ENCODE measurements at regions not wholly inside any gene's neighbourhood (a gene's known extent, or its start where the extent isn't known, plus 50 kb on each side); places are given as distances from the start of the nearest gene placed in this dataset.

DNA sequence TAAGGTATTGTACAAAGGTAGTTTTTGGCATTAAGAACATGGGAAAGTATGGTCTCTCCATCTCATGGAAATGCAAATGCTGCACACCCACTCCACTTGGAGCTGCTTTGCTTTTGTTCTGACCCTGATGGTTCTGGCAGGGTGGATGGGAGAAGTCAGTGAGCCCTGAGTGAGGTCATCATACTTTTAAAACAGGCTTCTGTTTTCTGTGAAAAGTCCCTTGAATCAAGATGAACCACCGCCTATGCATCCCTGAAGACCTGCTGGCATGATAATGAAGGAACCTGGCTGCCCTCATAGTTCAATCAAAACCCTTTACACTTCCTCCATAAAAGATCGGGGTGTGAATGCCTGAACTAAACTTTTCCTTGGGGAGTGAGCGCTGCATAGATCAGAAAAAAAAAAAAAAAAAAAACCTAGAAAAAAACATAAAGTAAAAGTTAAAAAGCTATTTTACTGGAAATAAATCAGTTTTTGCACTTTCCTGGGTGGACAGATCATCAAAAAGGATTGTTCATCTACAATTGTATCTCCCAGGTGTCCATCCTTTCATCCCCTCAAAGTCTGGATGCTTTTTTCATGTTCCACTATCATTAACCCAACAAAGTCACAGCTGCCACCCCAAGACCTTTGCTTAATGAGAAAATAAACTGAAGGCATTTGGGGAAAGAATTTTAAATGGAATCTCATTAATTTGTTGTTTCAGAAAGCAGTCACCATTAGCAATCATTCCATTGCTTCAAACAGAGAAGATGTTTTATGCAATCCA, 728.1 kb upstream of the DDX18 start:
- TF ChIP-seq CTCF (IDR thresholded peaks at IDR 0.05; ENCODE audit: low read depth, low read length, missing control alignments) = no peak
- no peak overlapping the region for H3K27ac ChIP-seq
- no peak overlapping the region for H3K4me3 ChIP-seq (ENCODE audit: low read depth, low read length)
- no peaks in the 10 kb centered on the region for H3K36me3 ChIP-seq (replicated peaks)
- in situ Hi-C loops (cut with HindIII; ENCODE audit: low pct_ligation_motif_present, low sequenced_read_pairs) = no loop called here
- no peaks in the 10 kb centered on the region for H3K27me3 ChIP-seq (replicated peaks)
- DNase-seq = no peak

GRCh38 chr2:117086943-117087250, 727.6 kb upstream of the DDX18 start:
- Histone ChIP-seq H3K36me3 (replicated peaks) (no peaks in the 10 kb centered on the region), H3K4me3 (ENCODE audit: low read depth, low read length) (no peak overlapping the region), H3K27me3 (replicated peaks) (no peaks in the 10 kb centered on the region), H3K27ac (no peak overlapping the region)
- DNase-seq = no peak
- no peak for TF ChIP-seq CTCF (IDR thresholded peaks at IDR 0.05; ENCODE audit: low read depth, low read length, missing control alignments)
- in situ Hi-C loops (cut with HindIII; ENCODE audit: low pct_ligation_motif_present, low sequenced_read_pairs) = no loop called here

DNA sequence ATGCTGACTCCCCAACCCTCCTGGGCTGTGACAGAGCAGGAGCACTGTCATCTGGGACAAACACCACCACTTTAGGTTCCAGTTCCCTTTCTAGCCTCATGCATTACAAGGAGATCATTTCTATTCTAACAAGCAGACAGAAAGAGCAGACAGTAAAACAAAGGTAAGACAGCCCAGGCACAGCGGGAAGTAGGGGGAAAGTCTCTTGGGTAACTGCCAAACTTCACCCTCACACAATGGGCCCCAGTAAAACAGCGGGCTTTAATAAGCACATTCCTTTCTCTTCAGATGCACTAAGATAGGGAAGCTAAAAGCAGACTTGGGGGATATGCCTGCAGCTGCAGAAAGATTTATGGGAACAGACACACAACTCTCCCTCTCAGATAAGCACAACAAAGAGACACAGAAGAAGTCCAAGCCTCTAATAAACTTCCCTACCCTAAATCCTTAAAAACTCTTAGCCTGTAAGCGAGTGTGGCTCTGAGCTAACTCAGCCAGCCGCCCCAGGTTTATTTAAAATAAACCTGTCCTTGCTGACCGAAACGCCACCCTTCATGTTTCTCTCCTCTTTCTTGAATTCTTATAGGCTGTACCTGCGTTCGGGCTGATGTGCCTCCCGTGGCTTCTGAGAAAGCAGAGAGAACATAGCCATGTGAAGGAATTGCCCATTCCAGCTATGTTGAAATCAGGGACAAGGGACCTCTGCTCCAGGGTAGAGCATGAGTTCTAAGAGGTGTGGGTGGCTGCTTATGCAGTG, 726.8 kb upstream of the DDX18 start:
- DNase-seq = no peak
- in situ Hi-C loops (cut with HindIII; ENCODE audit: low pct_ligation_motif_present, low sequenced_read_pairs) = no loop called here
- Histone ChIP-seq H3K4me3 (ENCODE audit: low read depth, low read length) (no peak overlapping the region), H3K27me3 (replicated peaks) (no peaks in the 10 kb centered on the region), H3K27ac (no peak overlapping the region), H3K36me3 (replicated peaks) (no peaks in the 10 kb centered on the region)
- no peak for TF ChIP-seq CTCF (IDR thresholded peaks at IDR 0.05; ENCODE audit: low read depth, low read length, missing control alignments)

DNA sequence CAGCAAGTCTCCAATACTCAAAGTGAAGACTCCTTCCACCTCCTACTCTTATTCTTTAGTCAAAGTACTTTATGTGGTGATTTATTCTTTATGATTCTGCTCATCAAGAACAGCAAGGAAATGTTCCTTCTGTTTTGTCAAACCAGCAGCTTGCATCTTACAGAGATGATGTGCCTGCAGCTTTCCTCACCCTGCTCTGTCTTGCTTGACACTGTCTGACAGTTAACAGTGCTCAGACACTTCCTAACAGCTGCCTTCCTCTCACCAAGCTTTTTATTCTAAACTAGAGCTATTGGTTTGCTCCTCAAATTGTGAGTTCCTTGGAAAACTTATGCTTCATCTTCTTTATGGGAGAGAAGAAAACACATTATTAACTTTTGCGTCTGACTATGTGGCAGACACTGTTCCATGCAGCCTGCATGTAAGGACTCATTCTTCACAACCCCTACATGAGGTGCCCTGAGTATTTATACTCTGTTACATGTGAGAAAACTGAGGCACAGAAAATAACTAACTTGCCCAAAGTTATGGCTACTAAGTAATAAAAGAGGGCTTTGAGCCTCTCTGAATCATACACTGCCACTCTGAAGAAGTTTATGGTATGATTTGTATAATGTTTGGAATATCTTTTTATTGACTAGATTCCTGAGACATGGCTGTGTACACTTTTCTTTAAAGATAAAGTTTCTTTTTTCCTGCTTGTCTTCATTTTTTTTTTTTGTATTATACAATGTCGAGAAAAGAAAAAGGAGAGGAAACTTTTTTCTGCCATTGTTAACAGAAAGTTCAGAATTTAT, 723.3 kb upstream of the DDX18 start:
- Histone ChIP-seq H3K27ac (no peak overlapping the region), H3K27me3 (replicated peaks) (no peaks in the 10 kb centered on the region), H3K36me3 (replicated peaks) (no peaks in the 10 kb centered on the region), H3K4me3 (ENCODE audit: low read depth, low read length) (no peak overlapping the region)
- no peak for TF ChIP-seq CTCF (IDR thresholded peaks at IDR 0.05; ENCODE audit: low read depth, low read length, missing control alignments)
- in situ Hi-C loops (cut with HindIII; ENCODE audit: low pct_ligation_motif_present, low sequenced_read_pairs) = no loop called here
- DNase-seq = no peak

GRCh38 chr2:117101613-117102012, 712.9 kb upstream of the DDX18 start:
- no peak for TF ChIP-seq CTCF (IDR thresholded peaks at IDR 0.05; ENCODE audit: low read depth, low read length, missing control alignments)
- in situ Hi-C loops (cut with HindIII; ENCODE audit: low pct_ligation_motif_present, low sequenced_read_pairs) = no loop called here
- Histone ChIP-seq H3K4me3 (ENCODE audit: low read depth, low read length) (no peak overlapping the region), H3K27ac (no peak overlapping the region), H3K27me3 (replicated peaks) (no peaks in the 10 kb centered on the region), H3K36me3 (replicated peaks) (no peaks in the 10 kb centered on the region)
- no peak for DNase-seq

Data from brain microvascular endothelial cell (primary cell).